K562 (cell line): ENCODE measurements at regions not wholly inside any gene's neighbourhood (a gene's known extent, or its start where the extent isn't known, plus 50 kb on each side); places are given as distances from the start of the nearest gene placed in this dataset.

Experiments used
- HDAC6 ChIP-seq: IDR thresholded peaks from 2 replicates; pipeline ENCODE4 v1.6.1; 2012; ENCODE audit warnings: low read depth, mild to moderate bottlenecking, control low read depth, inconsistent platforms, low read length, moderate library complexity
- SIX5 ChIP-seq, 2 experiments: IDR thresholded peaks; 2 replicates each; pipeline ENCODE4 v1.6.1; 2011; ENCODE audit warnings: low read length in 2 of 2, borderline replicate concordance in 1 of 2, low read depth in 1 of 2, mild to moderate bottlenecking in 1 of 2, moderate library complexity in 1 of 2; ENCODE audit not compliant: insufficient read depth in 1 of 2
- ZNF23 ChIP-seq: fragments of 250-450 bp; sonication (Bioruptor Pico); IDR thresholded peaks from 2 replicates; pipeline ENCODE4 v1.4.0; 2020; ENCODE audit warnings: mild to moderate bottlenecking

DNA sequence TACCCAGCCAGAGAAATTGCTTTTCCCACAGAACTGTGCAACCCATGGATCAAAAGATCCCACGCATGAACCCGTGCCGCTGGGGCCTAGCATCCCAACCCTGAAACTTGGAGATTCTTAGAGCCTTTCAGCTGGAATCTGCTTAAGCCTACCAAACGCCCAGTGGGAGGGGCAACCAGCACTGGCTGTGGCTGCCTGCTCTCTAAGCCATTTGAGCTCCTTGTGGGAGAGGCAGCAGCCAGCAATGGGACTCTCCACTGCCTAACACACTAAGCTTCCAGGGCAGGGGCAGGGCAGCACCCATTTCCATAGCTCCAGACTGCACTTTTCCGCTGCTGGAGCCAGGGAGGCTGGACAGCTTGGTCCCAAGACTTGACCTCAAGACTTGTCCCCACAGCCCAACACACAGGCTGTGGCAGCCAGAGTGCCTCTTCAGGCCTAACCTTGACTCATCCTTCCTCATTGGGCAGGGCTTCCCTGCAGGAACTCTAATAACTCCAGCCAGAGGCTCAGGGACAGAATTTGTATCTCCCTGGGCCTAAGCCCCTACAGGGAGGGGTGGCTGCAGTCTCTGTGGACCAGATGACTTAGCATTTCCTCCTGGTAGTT, 437.4 kb downstream of the MTRR start:
- TF ChIP-seq SIX5 (IDR thresholded peaks at IDR 0.05; ENCODE audit: borderline replicate concordance in 1 of 2, insufficient read depth in 1 of 2, low read depth in 1 of 2, low read length in 2 of 2) (no peak), ZNF23 (no peak), HDAC6 (no peak)
